Common myeloid progenitor, CD34-positive (primary cell): ENCODE measurements at regions not wholly inside any gene's neighbourhood (a gene's known extent, or its start where the extent isn't known, plus 50 kb on each side); places are given as distances from the start of the nearest gene placed in this dataset.

ENCODE experiments used
- CTCF ChIA-PET: fragments of 350-600 bp; sonication (Branson Sonifier 250); formaldehyde crosslinking; loops from one replicate; lab custom pipeline; 2021; ENCODE audit warnings: antibody characterized with exemption; lab: Charles Lee
- POLR2A ChIA-PET: fragments of 350-600 bp; sonication (Branson Sonifier 250); formaldehyde crosslinking; loops from one replicate; lab custom pipeline; 2021; ENCODE audit warnings: antibody characterized with exemption; lab: Charles Lee
- DNase-seq, 3 donors: peaks; one replicate each; pipeline versions ENCODE4 v3.0.0 to v3.0.0-alpha.2; 2013
- H3K27ac ChIP-seq, 2 experiments: 1 replicate in 1 of 2; 2 replicates in 1 of 2; pipeline ENCODE4 v1.7.0; 2013; ENCODE audit warnings: inconsistent platforms in 2 of 2, low read length in 2 of 2, mild to moderate bottlenecking in 2 of 2, low read depth in 1 of 2, moderate library complexity in 1 of 2; ENCODE audit not compliant: severe bottlenecking in 2 of 2, insufficient read depth in 1 of 2, poor library complexity in 1 of 2
- H3K27me3 ChIP-seq, 5 experiments: replicated peaks in 2 of 5; 1 replicate in 3 of 5; 2 replicates in 2 of 5; pipeline versions ENCODE4 v1.6.1 to v1.7.0; 2013; ENCODE audit warnings: low read length in 4 of 5, mild to moderate bottlenecking in 2 of 5, moderate library complexity in 2 of 5, inconsistent platforms in 1 of 5; ENCODE audit not compliant: insufficient read depth in 5 of 5, control insufficient read depth in 4 of 5
- H3K36me3 ChIP-seq, 4 experiments: 1 replicate in 2 of 4; 2 replicates in 2 of 4; pipeline versions ENCODE4 v1.6.1 to v1.7.0; 2013; ENCODE audit warnings: low read length in 3 of 4, control low read depth in 1 of 4, mild to moderate bottlenecking in 1 of 4; ENCODE audit not compliant: control insufficient read depth in 4 of 4, insufficient read depth in 4 of 4
- H3K4me1 ChIP-seq, 4 experiments: 1 replicate in 3 of 4; 2 replicates in 1 of 4; pipeline versions ENCODE4 v1.6.1 to v1.7.1; 2013; ENCODE audit warnings: low read length in 3 of 4, mild to moderate bottlenecking in 3 of 4, control low read depth in 1 of 4, inconsistent platforms in 1 of 4, moderate library complexity in 1 of 4; ENCODE audit not compliant: control insufficient read depth in 4 of 4, insufficient read depth in 4 of 4; ENCODE audit errors: control extremely low read depth in 1 of 4
- H3K4me3 ChIP-seq, 7 experiments: 1 replicate in 4 of 7; 2 replicates in 3 of 7; pipeline versions ENCODE4 v1.5.1 to v1.7.0; 2013; ENCODE audit warnings: mild to moderate bottlenecking in 7 of 7, low read length in 6 of 7, moderate library complexity in 6 of 7, inconsistent platforms in 2 of 7, low read depth in 2 of 7, control low read depth in 1 of 7; ENCODE audit not compliant: insufficient read depth in 4 of 7, control insufficient read depth in 1 of 7; ENCODE audit errors: extremely low read depth in 1 of 7
- H3K9me3 ChIP-seq, 5 experiments: 1 replicate in 4 of 5; 2 replicates in 1 of 5; pipeline versions ENCODE4 v1.6.1 to v1.7.1; 2013; ENCODE audit warnings: low read length in 4 of 5, mild to moderate bottlenecking in 2 of 5, inconsistent platforms in 1 of 5, low read depth in 1 of 5, moderate library complexity in 1 of 5; ENCODE audit not compliant: control insufficient read depth in 4 of 5, insufficient read depth in 2 of 5; ENCODE audit errors: control extremely low read depth in 1 of 5
- WGBS: methylation state at CpG from one replicate; pipeline ENCODE4 v1.1.5; 2013; ENCODE audit not compliant: insufficient coverage; 5-methylcytosine and 5-hydroxymethylcytosine counted together

- Histone ChIP-seq H3K4me1 (peaks cover 4 to 47% (median 43%) of the 10 kb centered on the region in 4 experiments), H3K27me3 (no peaks in the 10 kb centered on the region), H3K27ac (peak overlapping the region in 1 of 2 experiments; percentile 9), H3K36me3 (no peaks in the 10 kb centered on the region), H3K4me3 (peak overlapping the region in 1 of 7 experiments; percentile 15), H3K9me3 (peaks cover 0 to 10% (median 5%) of the 10 kb centered on the region in 5 experiments)
- WGBS: 81% methylated on average over 4 of the region's 5 CpGs
- ChIA-PET CTCF (interaction anchor here (0.8 kb wide), 1 partner anchor 25 kb away, joined by 3 read pairs; no protein-coding TSS in a partner anchor), POLR2A (no interaction called here)
- DNase-seq: no peak
Observed at GRCh38 chr10:31580646-31581045, 261.6 kb downstream of the ZEB1 start.
